ENCODE measurements at regions not wholly inside any gene's neighbourhood (a gene's known extent, or its start where the extent isn't known, plus 50 kb on each side); places are given as distances from the start of the nearest gene placed in this dataset.

DNA sequence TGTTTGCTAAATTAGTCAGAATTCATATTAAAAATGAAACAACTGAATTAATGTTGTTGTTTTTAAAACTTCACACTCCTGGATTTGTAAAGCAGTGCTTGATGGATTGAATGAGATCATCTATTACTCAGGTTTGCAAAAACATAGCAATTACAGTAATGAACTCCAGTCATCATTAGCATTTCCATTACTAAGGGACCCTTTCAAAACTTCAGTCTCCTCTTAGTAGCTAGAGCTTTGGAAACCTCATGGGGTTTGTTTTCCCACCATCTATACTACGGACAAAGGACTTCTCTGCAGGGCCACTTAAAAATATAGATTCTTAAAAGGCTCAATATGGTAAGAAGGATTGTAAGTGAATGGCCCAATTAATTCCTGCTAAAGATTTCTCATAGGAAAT is 174.5 kb upstream of the PRNP start:
- no peak for FAIRE-seq

DNA sequence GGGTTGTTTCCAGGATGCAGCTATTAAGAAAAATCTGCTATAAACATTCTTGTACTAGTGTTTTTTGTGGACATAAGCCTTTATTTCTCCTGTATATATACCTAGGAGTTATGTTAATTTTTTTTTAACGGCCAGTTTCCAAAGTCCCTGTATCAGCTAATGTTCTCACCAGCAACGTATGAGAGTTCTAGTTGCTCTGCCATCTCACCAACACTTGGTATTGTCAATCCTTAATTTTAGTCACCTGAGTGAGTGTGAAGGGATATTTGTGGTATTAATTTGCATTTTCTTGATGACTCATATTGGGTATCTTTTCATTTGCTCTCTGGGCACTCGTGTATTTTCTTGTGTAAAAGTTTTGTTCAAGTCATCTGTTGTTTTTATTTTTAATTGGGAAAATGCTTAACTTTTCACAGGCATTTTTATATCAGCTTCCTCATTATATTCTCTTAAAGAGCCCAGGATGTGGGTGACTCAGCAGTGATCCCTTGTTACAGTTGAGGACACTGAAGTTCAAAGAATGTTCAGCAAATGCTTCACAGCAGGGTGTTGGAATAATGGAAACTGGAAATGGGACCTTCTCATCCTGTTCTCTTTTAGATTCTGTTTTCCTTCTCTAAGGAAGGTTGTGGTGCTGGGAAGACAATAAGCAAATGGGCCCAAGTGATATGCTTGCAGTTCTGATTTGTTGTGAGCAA is 176.3 kb upstream of the PRNP start:
- no peak for FAIRE-seq

DNA sequence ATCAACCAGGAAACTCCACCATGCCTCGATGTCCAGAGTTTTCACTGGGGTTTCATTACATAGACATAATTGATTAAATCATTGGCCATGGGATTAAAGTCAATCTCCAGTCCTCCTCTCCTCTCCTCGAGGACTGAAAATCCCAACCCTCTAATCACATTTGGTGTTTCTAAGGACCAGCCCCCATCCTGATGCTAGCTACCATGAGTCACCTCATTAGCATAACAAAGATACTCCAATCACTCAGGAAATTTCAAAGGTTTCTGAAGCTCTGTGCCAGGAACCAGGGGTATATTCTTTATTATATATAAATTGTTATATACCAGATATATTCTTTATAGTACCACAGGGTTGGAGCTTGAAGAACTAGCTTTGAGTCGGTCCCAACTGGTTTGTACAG is 177.5 kb upstream of the PRNP start:
- no peak for FAIRE-seq

DNA sequence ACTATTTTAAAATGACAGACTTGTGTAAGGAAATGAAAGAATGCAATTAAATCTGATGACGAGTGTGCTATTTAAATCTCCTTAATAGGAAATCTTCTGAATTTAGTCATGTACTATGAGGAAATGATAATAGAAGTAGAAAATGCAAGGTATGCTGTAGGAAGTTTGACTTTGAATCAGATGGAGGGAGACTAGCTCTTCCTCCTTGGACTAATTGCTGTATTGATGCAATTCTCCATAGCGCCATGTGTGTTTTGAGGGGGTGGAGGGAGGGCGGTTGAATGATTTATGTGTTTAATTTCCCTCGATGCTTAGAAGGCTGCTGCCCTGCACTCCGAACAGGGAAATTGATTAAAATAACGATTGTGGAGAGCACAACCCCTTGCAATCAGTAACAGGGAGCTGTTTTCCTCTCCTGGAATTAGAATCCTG is 179.0 kb upstream of the PRNP start:
- no peak for FAIRE-seq

DNA sequence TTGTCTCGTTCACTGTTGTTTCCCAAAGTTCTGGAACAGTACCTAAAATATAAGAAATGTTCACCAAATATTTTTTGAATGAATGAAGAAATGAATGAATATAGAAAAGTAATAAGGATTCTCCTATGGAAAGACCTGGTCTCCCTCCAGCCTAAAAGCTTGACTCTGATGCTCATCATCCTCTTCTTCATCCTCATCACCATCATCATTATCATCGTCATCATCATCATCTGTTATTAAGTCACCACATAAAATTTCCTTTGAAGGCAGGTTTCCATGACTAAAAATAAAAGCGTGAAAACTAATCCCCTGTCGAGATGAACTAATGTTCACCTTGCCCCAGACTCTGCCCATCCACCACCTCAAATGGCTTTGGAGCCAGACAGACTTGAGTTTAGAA is 181.4 kb upstream of the PRNP start:
- no peak for FAIRE-seq

DNA sequence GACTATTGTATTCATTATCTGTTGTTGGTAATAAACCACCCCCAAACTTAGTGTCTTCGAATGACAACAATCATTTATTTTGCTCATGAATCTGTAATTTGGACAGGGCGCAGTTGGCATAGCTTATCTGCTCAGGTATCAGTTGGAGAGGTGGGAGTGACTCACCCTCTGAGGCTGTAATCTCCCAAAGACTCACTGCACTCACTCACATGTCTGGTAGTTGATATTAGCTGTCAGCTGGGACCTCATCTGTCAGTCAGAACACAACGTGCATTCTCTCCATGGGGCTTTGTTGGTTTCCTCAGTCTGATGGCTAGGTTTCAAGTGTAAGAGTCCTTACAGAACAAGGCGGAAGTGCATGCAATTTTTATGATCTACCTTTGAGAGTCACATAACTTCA is 183.5 kb upstream of the PRNP start:
- no peak for FAIRE-seq

DNA sequence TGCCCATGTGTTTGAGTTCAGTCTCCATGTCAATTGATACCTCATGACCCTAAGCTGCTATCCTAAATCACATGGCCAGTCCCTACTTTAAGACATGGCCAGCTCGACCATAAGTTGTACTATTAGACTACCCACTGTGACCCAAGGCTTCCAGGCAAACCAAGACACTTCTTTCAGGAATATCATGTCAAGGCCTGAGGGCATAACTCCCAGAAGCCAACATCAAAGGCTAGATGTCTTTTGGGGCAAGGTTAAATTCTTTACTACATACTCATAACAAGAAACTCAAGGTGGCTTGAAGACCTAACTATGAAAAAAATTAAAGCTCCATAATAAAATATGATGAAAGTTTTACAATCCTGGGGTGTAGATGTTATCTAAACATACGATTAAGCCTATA is 192.9 kb upstream of the PRNP start:
- no peak for FAIRE-seq

DNA sequence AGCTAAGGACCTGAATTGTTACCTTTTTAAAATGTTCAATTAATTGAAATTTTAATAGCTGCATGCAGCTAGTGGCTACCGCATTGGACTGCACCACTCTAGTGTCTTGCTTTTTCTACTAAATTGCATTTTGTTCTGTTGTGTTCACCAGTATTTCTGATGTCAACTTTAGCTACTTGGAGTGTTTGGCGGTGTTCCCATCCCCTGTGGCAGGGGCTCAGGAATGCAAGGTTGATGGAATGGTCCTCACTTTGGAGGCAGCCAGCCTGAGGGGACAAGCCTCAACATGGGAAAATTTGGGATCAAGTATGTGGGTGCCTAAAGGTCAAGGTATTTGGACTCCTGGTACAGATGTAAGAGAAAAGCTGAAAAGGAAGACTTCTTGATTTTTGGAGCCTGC is 194.6 kb upstream of the PRNP start:
- no peak for FAIRE-seq

DNA sequence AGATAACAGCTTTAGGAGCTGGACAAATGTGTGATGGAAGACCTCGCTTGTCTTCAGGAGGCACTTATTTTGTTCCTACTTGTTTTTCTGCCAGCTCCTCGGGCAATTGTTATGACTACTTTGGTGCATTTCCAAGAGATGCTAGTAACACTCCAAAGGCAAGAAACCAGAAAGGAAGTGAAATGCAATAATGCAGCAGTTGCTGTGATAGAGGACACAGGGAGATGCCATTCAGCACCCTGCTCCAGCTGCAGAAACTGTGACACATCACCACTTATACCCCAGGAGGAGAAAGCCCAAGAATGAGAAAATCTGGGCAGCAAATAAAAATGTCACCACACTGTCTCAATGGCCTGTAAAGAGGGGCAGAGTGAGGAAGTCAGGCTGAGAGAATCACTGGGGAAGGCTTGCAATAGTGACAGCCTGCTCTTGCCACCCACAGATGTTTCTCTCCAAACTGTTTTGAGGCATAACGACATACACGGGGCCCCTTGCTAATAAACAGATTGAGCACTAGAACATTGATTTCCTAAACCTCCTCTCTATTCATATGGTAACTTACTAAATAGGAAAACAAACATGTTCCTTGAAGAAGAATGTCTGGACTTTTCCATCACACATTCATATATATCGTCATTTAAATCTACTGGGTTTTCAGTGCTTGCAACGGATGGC is 195.5 kb upstream of the PRNP start:
- no peak for FAIRE-seq

DNA sequence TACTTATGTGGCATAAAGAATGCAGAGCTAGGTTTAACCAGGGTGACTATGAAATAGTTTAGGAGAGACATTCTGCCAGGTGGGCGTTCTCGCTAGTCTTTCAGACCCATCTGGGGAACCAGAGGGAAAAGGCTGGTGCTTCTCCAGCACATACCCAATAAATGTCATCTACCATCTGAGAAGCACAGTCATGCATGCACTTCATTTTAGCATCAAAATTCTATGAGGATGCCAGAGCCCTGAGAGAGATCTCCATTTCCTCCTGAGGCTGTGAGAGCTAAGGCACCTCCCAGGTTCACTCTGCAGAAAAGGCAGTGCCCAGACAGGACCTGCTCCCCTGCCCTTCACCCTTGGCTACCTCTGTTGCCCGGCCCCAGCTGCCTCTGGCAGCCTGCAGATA is 196.2 kb upstream of the PRNP start:
- FAIRE-seq, result no peak

DNA sequence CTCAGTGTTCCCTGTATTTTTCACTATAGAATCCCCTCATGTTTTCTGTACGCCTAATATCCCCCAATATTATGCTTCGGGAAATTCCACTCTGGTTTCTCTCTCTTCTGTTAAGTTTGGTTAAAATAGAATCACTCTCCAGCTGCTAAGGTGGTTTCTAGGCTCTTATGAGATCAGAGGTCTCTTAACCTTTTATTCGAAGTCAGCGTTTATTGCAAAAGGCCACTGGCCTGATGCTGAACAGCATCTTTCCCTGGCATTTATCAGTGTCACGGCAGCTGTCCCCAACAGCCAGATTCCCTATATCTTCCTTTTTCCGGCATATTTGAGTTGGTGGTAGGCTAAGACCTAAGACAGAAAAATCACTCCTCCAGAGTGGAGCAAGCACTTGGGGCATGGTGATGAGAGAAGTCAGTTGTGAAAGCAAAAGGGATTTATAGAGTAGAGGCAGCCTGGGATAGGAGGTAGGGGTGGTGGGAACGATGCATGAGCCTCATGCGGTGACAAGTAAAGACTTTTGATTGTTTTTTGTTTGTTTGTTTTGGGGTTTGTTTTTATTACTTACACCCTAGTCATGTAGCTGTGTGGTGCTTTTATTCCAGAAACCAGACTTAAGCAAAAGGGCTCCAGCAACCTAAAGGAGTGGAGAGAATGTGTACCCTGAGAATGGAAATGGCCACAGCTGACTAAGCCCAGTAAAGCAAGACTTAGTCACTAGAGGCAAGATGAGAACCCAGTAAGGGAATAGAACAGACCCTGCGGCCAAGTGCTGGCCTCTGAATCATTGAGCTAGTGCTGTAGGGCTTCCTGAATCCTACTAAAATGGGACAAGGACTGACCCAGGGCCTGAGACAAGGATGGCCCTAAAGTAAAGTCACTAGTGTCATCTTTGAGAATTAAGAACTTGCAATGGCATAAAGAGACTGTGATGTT is 197.6 kb upstream of the PRNP start:
- no peak for FAIRE-seq

DNA sequence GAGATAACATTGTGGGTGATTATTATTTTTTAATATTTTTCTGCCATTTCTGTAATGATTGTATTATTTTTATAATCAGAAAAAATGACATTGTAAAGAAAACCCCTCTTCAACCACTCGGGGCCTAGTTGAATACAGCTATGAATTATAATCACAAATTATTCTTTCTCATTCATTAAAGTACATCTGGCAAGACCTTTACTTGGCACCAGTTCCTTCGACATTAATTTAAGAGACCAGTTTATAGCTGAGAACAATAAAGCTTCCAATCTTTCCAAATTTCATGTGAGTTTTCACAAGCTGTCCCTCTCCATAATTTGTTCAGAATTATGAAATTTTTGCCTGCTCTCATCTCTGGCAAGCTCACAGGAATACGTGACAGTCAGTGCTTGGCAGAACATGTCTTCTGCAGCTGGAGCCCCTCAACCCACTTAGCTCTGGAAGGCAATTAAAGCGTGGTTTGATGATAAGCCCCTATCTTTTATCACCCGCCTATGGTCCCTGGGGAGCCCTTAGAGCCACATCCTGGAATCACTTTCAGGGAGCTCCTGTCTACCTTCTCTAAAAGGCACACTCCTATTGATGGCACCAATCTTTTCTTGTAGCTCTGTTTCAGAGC is 201.8 kb upstream of the PRNP start:
- FAIRE-seq, result no peak

DNA sequence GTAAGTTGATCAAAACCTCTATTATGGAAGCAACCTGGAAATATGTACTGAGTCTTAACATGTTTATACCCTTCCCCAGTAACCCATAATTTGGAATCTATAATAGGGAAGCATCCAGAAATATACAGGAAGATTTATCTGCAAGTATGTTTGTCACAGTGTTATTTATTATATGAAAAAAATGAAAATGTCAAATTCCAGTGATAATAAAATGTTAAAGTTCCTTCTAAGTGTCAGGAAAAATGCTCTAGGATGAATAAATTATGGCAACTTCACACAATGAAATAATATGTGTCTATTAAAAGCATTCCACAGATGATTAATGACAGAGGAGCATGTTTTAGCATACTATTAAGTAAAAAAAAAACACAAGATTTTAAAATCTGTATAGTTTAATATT is 202.3 kb upstream of the PRNP start:
- FAIRE-seq, result no peak

DNA sequence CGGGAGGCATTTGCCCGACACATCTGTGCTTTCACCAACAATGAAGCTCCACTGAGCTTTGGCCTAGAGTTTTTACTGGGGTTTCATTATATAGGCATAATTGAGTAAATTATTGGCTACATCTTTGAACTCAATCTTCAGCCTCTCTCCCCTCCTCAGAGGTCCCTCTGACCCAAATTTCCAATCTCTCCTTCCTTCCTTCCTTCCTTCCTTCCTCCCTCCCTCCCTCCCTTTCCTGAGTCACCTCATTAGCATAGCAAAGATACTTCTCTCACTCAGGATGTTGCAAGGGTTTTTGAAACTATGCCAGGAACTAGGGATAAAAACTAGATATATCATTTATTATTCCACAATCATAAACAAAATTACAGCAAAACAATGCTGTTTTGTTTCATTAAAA is 202.8 kb upstream of the PRNP start:
- FAIRE-seq, result no peak

DNA sequence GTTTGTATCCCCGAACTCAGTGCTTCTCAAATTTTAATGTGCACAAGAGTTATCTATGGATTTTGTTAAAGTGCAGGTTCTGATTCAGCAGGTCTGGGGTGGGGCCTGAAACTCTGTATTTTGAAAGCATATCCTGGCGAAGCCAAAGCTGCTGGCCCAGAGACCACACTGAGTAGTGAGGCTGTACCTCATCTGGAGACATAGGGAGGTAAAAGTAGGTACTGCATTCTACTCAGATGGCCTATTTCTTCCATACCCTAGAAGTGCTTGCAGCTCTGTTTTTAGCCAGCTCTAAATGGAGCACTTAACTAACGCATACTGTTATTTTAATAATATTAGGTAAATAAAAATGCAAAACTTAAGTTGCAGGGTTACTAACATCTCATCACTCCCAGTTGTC is 206.2 kb upstream of the PRNP start:
- no peak for FAIRE-seq

DNA sequence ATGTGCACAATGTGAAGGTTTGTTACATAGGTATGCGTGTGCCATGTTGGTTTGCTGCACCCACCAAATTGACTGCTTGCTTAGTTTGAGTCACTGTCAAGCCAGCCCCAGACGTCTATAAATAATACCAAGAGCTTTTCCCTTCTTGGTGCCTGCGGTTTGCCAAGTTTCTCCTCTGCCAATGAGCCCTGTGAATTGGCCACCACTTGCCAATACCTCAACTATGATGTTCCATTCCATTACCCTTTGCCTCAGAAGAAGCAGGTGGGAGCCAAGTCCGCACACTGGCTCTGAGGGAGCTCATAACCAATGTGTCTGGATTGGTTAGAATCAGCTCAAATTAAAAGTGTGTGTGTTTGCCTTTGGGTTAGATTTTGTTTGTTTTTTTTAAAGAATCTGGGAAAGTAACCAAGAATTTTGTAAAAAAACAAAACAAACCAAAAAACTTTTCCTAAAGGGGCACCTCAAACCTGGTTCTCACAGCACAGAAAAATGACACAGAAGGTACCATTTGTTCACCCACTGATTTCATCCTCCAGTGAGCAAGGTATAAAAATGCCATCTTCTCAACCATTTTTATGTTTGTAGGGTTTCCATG is 209.3 kb upstream of the PRNP start:
- no peak for FAIRE-seq

DNA sequence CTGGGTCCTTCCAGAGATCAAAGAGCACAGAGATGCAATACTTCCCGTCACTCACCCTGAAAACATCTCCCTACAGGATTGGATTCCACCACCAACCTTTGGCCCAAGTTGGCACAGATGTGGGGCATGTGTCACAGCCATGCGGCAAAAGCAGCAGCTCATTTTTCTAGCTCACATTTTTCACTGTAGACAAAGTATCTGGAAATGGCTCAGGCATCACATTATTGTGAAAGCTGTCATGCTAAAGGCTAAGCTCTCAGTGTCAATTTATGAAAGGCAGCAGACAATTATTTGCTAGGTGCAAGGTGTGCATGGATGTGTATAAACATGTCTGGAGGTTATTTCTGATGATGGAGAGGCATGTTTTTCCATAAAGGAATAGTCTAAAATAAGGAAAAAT is 213.3 kb upstream of the PRNP start:
- no peak for FAIRE-seq

DNA sequence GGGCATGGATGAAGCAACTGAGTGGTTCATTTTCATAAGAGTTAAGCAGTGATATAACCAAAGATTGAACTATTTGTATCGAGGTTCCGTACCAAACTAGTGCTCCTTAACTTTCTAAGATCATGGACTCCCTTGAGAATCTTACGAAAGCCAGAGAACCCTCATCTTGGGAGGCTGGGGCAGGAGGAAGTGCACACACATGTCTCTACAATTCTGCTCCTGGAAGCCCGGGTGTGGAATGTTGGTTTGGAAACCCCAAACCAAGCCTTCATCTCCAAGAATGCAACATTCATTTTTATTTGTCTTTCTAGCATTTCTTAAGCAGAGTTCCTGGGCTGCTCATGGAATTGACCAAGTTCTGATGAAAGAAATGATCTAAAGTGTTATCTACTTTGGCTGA is 215.0 kb upstream of the PRNP start:
- no peak for FAIRE-seq

DNA sequence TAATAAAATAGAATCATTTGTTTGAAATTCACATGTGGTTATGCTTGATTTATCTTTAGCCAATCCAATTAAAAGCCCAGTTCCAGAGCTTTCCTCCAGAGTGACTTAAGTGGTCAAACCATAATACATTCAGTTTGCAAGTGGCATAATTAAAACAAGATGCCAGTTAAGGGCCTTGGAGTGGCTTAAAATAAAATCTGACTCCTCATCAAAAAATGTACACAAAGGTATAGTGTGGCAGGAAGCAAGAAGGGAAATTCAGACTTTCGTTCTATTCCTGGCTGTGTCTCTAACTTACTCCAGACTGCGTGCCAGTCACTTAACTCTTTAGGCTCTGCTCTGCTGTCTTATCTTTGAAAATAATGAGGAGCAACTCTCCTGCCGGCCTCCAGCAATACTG is 215.9 kb upstream of the PRNP start:
- no peak for FAIRE-seq

DNA sequence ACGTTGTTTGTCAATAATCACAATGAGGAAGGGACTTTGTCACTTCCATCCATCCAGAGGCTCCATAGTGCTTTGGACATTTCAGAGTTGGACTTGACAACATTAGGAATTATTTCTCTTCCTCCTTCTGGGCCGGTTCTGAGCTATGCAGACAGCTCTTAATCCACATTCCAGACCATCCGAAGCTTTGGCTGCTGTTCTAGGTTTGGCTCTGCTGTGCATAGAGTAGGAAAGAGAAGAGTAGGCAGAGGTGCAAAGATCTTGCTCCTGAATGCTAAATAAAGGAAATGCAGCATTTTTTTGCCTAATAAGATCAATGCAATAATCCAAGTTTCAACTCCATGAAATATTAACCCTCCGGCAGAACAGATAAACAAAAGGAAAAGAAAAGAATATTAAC is 216.3 kb upstream of the PRNP start:
- FAIRE-seq, result no peak

DNA sequence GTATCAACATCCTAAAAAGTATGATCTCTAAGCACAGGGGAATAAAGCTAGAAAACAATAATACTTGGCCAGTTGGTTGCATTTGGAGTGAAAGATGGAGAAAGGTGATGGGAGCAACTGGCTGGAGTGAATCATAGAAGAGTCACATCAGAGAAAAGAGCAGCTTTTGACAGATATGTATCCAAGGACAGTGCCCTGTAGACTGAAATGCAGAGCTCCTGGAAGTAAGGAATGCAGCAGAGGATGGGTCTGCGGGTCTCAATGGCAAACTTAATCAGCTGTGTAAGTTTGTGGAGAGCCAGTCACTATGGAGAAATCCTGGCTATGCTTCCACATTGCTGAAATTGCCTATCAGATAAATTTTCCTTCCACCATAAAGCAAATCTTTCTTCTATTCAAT is 218.1 kb upstream of the PRNP start:
- FAIRE-seq, result no peak

DNA sequence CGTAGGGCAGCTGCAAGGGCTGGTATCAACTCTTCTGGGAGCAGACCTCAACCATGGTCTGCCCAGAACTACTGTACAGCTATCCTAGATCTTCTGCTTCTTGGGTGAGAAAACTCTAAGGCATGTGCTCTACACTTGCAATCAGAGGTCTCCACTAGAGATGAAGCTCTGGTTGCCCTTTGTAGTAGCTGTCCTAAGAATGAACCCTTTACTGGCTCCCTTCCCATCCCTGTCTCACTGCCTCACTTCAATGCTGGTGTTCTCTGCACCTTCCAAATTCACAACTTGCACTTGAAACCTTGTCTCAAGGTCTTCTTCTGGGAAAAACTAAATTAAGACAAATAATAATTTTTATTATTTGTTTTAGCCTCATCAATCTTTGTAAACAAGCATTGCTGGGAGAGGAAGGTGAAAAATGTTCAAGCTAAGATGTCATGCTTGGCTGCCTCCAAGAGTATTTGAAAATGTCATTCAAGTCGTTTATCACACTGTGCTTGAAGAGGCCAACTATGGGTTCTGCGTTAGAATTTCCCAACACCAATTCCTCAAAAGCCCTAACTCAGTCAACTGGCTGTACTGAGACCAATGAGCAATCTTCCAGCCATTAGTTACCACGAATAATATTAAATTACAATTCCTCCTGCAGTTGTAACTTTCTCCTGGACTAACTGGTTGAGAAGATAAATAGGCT is 216.9 kb upstream of the ADRA1D start:
- no peak for FAIRE-seq

All from A204.1 (cell line).